ENCODE measurements at regions not wholly inside any gene's neighbourhood (a gene's known extent, or its start where the extent isn't known, plus 50 kb on each side); places are given as distances from the start of the nearest gene placed in this dataset.

DNA sequence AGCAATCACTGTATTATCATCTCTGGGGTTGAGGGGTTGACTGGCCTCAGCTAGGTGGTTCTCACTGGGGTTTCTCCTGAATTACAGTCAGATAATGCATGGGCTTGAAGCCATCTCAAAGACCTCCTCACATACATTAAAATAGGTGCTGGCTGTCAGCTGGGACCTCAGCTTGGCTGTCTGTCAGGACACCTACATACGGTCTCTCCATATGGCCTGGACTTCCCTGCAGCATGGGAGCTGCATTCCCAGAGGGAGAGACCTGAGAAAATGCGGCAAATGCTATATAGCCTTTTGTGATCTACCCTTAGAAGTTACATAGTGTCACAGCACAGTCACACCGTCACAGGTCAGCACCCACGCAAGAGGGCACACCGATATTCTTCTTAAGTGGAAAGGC lies 93.6 kb downstream of the TSEN15 start:
- H3K27ac ChIP-seq (ENCODE audit: extremely low read length, insufficient read depth, low read length) = no peak overlapping the region
- no peak overlapping the region for H3K9ac ChIP-seq (ENCODE audit: insufficient read depth, low read depth, low read length)
- no TSS peak for BruUV-seq (replicated peaks)
- no peaks in the 10 kb centered on the region for H3K9me3 ChIP-seq (ENCODE audit: low read length)
- 29% methylated on average over 5 of the region's 5 CpGs for WGBS (ENCODE audit: low lambda C conversion rate)
- POLR2A ChIA-PET = no interaction called here
- ATAC-seq (no peak), DNase-seq (ENCODE audit: low spot score) (no peak), FAIRE-seq (no peak)
- CTCF ChIA-PET (ENCODE audit: low intra/inter-chr PET ratio, low total read pairs) = no interaction called here
- H3K4me3 ChIP-seq (replicated peaks in 1 of 3; ENCODE audit: insufficient read depth in 1 of 3, low read depth in 2 of 3, low read length in 3 of 3) = no peak overlapping the region
- intact Hi-C loops (cut with micrococcal nuclease; ENCODE audit: unreplicated experiment) = no loop called here
- H3K4me1 ChIP-seq (ENCODE audit: insufficient read depth, low read length) = no peaks in the 10 kb centered on the region
- no peaks in the 10 kb centered on the region for H3K79me2 ChIP-seq (ENCODE audit: insufficient read depth, low read length)
- H3K36me3 ChIP-seq (replicated peaks in 1 of 2; ENCODE audit: control insufficient read depth in 1 of 2, insufficient read depth in 2 of 2, low read length in 2 of 2) = no peaks in the 10 kb centered on the region
- no peak for TF ChIP-seq SSRP1 (CRISPR knock-in tag; IDR thresholded peaks at IDR 0.05)
- no peak overlapping the region for H3K4me2 ChIP-seq (ENCODE audit: low read depth, low read length)
- no peak overlapping the region for H2AFZ ChIP-seq (ENCODE audit: low read length)
- in situ Hi-C loops (cut with HindIII; ENCODE audit: extremely low pct_ligation_motif_present, low pct_unique_long_range_greater_than_20kb) = no loop called here
- H3K27me3 ChIP-seq (ENCODE audit: control insufficient read depth in 1 of 2, insufficient read depth in 2 of 2, low read length in 2 of 2) = peaks cover 0 to 10% of the 10 kb centered on the region in 2 experiments; a peak in 1 of 5 replicates
- no peaks in the 10 kb centered on the region for H4K20me1 ChIP-seq (ENCODE audit: insufficient read depth, low read length)

DNA sequence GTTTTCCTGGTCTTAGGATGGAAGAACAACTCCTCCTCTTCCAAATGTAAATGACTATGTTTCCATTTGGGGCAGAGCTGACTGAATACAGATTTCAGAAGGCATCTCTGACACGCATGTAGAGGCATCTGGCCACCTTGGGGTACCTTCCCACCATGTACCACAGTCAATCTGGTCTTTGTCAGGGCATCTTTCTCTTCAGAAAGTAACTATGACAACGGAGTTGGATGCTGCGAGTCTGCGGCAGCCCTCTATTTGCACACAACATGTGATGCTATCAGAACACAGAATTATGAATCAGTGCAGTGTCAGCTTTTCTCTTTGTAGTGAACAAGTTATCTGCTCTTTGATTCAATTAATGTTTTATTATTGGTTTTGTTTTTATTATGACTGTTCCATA lies 94.7 kb downstream of the TSEN15 start:
- FAIRE-seq (no peak), ATAC-seq (no peak), DNase-seq (ENCODE audit: low spot score) (no peak)
- ChIA-PET POLR2A (no interaction called here), CTCF (ENCODE audit: low intra/inter-chr PET ratio, low total read pairs) (no interaction called here)
- Histone ChIP-seq H3K9me3 (ENCODE audit: low read length) (no peaks in the 10 kb centered on the region), H3K27ac (ENCODE audit: extremely low read length, insufficient read depth, low read length) (no peak overlapping the region), H3K36me3 (replicated peaks in 1 of 2; ENCODE audit: control insufficient read depth in 1 of 2, insufficient read depth in 2 of 2, low read length in 2 of 2) (no peaks in the 10 kb centered on the region), H3K27me3 (ENCODE audit: control insufficient read depth in 1 of 2, insufficient read depth in 2 of 2, low read length in 2 of 2) (peaks cover 0 to 12% of the 10 kb centered on the region in 2 experiments; a peak in 3 of 5 replicates), H3K4me2 (ENCODE audit: low read depth, low read length) (no peak overlapping the region), H3K9ac (ENCODE audit: insufficient read depth, low read depth, low read length) (no peak overlapping the region), H3K4me1 (ENCODE audit: insufficient read depth, low read length) (no peaks in the 10 kb centered on the region), H4K20me1 (ENCODE audit: insufficient read depth, low read length) (no peaks in the 10 kb centered on the region), H3K79me2 (ENCODE audit: insufficient read depth, low read length) (no peaks in the 10 kb centered on the region), H2AFZ (ENCODE audit: low read length) (no peak overlapping the region), H3K4me3 (replicated peaks in 1 of 3; ENCODE audit: insufficient read depth in 1 of 3, low read depth in 2 of 3, low read length in 3 of 3) (no peak overlapping the region)
- TF ChIP-seq, protein P1, sequence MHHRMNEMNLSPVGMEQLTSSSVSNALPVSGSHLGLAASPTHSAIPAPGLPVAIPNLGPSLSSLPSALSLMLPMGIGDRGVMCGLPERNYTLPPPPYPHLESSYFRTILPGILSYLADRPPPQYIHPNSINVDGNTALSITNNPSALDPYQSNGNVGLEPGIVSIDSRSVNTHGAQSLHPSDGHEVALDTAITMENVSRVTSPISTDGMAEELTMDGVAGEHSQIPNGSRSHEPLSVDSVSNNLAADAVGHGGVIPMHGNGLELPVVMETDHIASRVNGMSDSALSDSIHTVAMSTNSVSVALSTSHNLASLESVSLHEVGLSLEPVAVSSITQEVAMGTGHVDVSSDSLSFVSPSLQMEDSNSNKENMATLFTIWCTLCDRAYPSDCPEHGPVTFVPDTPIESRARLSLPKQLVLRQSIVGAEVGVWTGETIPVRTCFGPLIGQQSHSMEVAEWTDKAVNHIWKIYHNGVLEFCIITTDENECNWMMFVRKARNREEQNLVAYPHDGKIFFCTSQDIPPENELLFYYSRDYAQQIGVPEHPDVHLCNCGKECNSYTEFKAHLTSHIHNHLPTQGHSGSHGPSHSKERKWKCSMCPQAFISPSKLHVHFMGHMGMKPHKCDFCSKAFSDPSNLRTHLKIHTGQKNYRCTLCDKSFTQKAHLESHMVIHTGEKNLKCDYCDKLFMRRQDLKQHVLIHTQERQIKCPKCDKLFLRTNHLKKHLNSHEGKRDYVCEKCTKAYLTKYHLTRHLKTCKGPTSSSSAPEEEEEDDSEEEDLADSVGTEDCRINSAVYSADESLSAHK (CRISPR knock-in tag; IDR thresholded peaks at IDR 0.05; ENCODE audit: borderline replicate concordance) = no peak
- TF ChIP-seq, protein P2, sequence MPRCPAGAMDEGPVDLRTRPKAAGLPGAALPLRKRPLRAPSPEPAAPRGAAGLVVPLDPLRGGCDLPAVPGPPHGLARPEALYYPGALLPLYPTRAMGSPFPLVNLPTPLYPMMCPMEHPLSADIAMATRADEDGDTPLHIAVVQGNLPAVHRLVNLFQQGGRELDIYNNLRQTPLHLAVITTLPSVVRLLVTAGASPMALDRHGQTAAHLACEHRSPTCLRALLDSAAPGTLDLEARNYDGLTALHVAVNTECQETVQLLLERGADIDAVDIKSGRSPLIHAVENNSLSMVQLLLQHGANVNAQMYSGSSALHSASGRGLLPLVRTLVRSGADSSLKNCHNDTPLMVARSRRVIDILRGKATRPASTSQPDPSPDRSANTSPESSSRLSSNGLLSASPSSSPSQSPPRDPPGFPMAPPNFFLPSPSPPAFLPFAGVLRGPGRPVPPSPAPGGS (CRISPR knock-in tag; IDR thresholded peaks at IDR 0.05) = no peak
- TF ChIP-seq TEAD3 (CRISPR knock-in tag; optimal IDR thresholded peaks at IDR 0.05; ENCODE audit: borderline replicate concordance) (no peak), ZFP37 (CRISPR knock-in tag; IDR thresholded peaks at IDR 0.05; ENCODE audit: borderline replicate concordance) (no peak), FLYWCH1 (CRISPR knock-in tag; IDR thresholded peaks at IDR 0.05) (no peak), PAF1 (CRISPR knock-in tag; IDR thresholded peaks at IDR 0.05) (no peak), ZNF607 (CRISPR knock-in tag; IDR thresholded peaks at IDR 0.05; ENCODE audit: borderline replicate concordance) (no peak), REL (CRISPR knock-in tag; conservative IDR thresholded peaks at IDR 0.05) (no peak), RNF2 (conservative IDR thresholded peaks at IDR 0.05; ENCODE audit: low read depth) (no peak), TCF7L2 (IDR thresholded peaks at IDR 0.05; ENCODE audit: low read depth, low read length) (no peak), ATAD3A (CRISPR knock-in tag; IDR thresholded peaks at IDR 0.05) (no peak), KLF13 (CRISPR knock-in tag; IDR thresholded peaks at IDR 0.05) (no peak)
- TF ChIP-seq, protein P3, sequence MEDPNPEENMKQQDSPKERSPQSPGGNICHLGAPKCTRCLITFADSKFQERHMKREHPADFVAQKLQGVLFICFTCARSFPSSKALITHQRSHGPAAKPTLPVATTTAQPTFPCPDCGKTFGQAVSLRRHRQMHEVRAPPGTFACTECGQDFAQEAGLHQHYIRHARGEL (CRISPR knock-in tag; IDR thresholded peaks at IDR 0.05) = no peak
- TF ChIP-seq, protein P4, sequence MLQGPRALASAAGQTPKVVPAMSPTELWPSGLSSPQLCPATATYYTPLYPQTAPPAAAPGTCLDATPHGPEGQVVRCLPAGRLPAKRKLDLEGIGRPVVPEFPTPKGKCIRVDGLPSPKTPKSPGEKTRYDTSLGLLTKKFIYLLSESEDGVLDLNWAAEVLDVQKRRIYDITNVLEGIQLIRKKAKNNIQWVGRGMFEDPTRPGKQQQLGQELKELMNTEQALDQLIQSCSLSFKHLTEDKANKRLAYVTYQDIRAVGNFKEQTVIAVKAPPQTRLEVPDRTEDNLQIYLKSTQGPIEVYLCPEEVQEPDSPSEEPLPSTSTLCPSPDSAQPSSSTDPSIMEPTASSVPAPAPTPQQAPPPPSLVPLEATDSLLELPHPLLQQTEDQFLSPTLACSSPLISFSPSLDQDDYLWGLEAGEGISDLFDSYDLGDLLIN (CRISPR knock-in tag; IDR thresholded peaks at IDR 0.05; ENCODE audit: borderline replicate concordance) = no peak
- WGBS (ENCODE audit: low lambda C conversion rate) = 39% methylated on average over 4 of the region's 4 CpGs
- intact Hi-C loops (cut with micrococcal nuclease; ENCODE audit: unreplicated experiment) = no loop called here
- no TSS peak for BruUV-seq (replicated peaks)
- in situ Hi-C loops (cut with HindIII; ENCODE audit: extremely low pct_ligation_motif_present, low pct_unique_long_range_greater_than_20kb) = no loop called here
